HG02981 (cell line): ENCODE measurements at regions not wholly inside any gene's neighbourhood (a gene's known extent, or its start where the extent isn't known, plus 50 kb on each side); places are given as distances from the start of the nearest gene placed in this dataset.
"Not testable (repeated sequence)": the region's sequence is repeated elsewhere in the genome, so short reads cannot be mapped to it uniquely, and the experiment has no call there.

ENCODE experiments used
- ATAC-seq: cut with Tn5 transposase; IDR thresholded peaks from one replicate; pipeline ENCODE4 v1.9.1; 2021; ENCODE audit warnings: mild to moderate bottlenecking, moderate library complexity; ENCODE audit not compliant: unreplicated experiment

DNA sequence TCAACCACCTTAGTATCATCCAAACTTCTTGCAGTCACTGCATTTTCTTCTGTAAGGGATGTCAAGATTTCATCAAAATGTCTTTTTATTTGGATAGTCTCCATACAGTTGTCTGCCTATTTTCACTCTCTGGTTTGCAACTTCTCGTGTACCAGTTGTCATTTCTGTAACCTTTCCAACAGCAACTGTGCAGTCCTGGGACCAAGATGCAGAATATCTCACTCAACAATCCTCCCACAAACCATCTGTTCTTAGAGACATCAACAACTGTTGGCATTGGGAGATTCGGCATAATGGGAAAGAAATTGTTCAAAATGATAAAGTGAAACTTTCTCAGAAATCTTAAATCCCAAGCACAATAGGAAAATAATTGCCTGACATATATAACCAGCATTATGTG is 933.6 kb upstream of the SLC39A10 start:
- no peak for ATAC-seq

DNA sequence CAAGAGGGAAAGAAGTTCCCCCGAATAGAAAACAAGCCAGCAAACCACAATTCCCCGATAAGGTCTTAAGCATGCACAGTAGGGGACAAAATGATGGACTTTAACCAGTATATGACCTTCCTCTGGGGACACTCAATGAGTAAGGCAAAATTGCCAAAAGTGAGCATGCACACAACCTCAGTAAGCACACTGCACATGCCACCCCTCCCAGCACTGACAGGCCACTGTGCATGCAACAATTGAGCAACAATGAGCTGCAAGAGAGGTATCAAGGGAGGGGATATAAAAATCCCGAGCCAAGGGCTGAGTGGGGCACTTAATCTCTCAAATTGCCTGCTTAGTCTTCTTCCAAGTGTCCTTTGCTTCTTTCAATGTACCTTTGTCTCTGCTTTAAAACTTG is 935.8 kb upstream of the SLC39A10 start:
- ATAC-seq, result no peak

DNA sequence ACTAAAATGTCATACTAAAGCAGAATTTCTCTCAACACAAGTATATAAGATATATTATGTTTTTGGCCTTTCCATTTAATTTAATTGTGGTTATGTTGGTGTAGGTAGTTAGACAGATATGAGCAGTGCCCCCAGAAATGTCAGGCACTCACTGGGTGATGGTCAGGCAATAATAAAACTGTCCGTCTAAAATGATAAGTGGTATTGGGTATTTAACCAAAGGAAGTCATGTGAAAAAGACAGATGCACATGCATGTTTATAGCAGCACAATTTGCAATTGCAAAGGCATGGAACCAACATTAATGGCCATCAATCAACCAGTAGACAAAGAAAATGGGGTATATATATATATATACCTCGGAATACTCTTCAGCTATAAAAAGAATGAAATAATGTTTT is 936.6 kb upstream of the SLC39A10 start:
- no peak for ATAC-seq

DNA sequence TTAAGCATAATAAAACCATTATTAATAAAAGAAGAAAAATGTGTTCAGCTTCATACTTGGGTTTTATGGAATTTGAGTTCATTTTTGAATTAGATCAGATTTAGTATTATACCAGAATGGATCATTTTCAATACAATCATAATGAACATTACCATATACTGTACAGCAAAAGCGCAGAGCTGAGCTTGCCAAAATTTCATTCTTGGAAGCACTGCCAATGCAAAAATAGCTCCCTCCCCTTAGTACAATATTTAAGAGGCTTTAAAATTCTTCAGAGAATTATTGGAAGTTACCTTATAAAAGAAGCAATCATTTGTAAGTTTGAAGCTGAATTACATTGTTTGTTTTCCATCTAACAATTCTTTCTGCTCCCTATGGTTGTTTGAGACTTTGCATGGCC is 938.1 kb upstream of the SLC39A10 start:
- no peak for ATAC-seq

DNA sequence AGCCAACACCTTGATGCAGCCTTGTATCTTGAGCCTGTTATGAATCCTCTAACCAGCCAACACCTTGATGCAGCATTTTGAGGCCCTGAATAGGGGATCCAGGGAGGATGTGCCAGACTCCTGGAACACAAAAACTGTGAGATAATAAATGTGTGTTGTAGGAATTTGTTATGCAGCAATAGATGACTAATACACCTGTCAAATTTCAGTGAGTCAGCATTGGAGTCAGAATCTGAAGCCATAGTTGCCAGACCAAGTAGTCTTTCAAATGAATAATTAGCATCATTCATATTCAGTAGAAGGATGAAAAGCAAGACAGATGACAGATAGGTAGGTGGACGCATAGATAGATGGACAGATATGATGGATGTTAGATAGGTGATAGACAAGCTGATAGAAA is 942.5 kb upstream of the SLC39A10 start:
- ATAC-seq, result no peak

DNA sequence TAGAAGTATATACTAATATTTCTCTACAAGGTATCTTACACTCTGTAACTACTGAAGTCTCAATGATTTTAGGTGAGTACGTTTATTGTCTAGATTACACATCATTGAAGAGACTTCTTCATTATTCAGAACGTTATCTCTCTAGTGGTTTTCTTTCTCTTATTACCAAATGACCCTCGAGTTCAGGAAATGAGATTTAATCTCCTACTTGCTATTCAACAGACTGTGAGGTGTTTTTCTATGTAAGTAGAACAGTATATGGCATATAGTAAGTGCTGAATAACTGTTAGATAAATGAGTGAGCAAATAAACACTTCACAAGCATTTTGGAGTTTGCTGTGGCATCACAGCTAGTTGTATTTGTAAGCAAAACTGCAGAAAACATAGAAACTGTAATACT is 947.2 kb upstream of the SLC39A10 start:
- no peak for ATAC-seq

DNA sequence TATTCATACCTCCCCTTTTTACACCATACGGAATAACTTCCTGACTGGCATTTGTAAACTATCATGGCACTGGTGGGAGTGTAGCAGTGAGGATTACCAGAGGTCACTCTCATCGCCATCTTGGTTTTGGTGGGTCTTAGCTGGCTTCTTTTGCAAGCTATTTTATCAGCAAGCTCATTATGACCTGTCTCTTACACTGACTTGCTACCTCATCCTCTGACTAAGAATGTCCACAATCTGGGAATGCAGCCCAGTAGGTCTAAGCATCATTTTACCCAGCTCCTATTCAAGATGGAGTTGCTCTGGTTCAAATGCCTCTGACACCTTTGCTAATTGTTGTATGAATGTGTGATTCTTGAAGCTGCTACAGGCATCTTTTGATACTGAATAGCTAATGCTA is 950.8 kb upstream of the SLC39A10 start:
- no peak for ATAC-seq

DNA sequence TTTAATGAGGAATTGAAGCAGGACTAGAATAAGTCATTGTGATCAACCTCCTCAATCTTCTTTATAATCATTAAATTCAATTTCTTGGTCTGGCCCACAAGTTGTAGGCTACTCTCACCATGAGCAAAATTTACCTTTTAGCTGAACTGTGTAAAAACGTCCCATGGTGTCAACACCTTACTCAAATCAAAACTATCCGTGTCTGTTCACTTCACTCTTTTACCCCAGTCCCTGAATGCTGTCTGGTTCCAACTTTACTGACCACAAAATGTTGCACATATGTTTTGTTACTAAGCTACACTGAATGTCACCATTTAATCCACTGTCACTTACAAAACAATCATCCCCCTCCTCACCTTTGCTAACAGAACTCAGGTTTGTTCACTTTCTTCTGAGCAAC is 951.6 kb upstream of the SLC39A10 start:
- no peak for ATAC-seq

DNA sequence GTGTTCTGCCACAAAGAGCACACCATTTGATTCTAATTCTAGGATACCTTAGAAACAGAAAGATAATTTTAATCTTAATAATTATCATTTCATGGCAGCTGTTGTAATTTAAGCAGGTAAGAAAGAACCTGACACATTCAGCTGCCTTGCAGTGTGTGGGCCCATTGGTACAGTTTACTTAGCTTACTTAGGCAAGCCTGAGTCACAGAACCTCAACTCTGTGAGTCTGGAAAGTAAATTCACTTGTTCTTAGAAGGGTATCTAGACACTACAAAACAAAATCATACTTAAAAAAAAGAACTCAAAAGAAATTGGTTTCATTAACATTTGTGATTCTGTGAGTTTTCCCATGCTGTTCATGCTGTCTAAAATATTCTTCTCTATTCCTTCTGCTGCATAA is 956.3 kb upstream of the SLC39A10 start:
- no peak for ATAC-seq

DNA sequence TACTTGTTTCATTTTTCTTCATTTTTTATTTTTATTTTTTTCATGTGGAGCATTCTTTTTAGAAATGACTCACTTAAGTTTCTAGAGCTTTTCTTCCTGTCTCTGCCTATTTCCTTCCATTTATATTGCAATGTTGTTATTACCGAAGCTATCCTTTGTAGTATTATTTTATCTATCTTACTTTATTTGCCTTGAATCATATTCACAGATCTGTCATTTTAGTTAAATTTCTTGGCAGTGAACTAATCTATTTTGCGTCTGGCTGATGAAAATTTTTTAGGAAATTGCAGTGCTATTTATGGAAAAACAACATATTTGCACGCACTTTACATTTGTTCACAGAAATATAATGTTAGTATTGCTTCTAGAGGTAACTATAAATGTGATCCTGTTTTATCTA is 956.9 kb upstream of the SLC39A10 start:
- ATAC-seq, result no peak

DNA sequence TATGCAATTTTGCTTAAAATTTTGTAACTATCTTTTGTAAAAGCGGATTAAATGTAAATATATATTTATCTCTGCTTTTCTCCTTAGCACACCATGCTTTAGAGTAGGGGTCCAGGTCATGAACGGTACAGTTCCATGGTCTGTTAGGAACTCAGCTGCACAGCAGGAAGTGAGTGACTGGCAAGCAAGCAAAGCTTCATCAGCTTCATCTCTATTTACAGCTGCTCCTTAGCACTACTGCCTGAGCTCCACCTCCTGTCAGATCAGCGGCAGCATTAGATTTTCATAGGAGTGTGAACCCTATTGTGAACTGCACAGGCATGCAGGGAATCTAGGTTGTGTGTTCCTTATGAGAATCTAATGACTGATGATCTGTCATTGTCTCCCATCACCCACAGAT is 959.0 kb upstream of the SLC39A10 start:
- no peak for ATAC-seq

DNA sequence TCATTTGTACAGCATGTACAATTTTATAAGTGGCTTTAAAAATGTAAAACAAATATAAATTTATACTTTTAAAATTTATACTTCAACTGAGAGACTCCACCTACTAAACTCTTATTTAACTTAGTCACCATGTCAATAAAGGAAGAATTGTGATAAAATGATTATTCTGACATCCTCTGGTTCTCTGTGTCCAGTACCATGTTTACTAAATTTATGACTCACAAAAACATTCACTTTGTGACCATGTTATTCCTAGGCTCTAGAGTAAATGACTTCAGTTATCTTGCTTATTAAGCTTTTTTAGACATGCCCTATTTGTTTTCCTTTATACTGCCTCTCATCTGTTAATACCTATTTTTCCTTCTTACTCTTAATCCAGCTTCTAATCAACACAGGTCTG is 959.6 kb upstream of the SLC39A10 start:
- no peak for ATAC-seq

DNA sequence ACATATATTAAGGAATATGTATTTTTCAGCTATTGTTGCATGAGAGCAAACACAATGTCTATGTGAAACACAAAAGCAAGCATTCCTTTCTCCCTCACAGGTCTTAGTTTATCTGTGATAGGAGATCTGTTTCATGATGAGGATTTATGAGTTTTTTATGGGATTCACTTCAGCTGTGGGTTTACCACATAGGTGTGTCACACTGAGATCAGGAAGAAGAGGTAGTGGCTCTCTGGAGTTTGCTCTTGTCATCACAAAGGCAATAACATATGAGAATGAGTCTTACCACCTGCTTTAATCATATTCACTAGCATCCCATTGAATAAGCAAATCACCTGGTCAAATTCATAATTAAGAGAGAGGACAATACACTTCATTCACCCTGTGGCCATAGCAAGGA is 960.3 kb upstream of the SLC39A10 start:
- no peak for ATAC-seq

DNA sequence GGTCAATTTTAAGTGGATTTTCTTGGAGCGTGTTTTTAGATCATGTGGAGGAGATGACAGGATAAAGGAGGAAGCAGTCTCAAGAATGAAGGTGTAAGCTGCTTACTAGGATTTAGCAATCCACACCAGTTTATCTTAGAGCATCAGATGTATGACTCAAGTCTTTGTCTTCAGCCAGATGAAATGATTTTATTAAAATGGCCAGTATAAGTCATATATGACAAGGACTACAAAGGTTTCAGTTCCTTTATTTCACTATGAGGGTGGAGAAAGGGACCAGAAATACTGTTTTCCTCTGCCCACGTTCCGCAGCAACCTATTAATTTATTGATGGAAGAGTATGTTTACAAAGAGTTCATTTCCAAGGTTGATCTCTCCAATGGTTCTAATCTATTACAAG is 970.5 kb upstream of the SLC39A10 start:
- no peak for ATAC-seq

DNA sequence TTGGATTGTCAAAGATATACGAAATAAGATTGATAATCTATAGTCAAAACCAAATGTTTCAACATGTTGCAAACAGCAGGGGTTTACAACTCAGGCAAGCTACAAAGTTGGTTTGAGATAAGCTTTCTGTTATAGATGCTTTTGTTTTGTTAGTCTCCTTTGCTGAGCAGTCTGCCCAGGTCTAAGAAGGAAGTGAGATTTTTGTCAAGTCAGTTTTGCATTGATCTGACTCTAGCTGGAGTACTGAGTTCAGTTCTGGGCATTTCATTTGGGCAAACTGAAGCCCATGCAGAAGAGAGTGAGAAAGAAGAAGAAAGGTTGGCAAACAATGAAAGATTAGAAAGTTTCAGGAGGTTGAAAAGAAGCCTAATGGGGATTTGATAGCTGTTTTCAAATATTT is 983.0 kb upstream of the SLC39A10 start:
- no peak for ATAC-seq

DNA sequence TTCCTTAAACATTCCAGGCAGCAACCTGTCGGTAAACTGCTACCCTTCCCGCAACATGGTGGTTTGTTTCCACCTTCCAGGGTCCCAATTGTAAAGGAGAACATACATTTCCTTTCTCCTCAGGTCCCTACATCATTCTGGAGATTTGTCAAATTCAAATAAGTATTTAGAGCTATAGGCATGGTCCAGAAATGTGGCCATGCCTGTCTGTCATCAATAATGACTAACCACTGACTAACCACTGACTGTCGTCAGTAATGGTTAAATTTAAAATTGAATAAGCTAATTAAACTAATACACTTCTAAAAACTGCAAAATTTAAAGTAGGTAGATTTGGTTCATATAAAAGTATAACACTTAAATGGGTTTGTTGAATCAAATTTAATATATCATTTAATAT is 984.0 kb upstream of the SLC39A10 start:
- no peak for ATAC-seq

DNA sequence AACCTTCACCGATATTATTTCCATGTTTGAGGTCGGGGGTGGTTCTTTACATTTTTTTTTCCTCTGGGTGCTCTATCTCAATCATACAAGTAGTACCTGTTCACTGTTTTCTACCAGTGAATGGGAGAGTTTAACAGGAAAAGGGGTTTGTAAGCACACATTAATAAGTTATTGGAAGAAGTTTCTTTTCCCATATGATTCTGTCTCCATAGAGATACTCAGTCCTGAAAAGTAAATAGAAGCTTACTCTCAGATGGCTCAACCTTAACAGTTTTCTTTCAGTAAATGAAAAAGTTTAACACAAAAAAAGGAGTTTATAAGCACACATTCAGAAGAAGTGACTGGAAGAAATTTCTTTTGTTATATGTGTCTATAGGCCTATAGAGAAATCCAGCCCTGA is 995.6 kb upstream of the SLC39A10 start:
- ATAC-seq, result no peak

DNA sequence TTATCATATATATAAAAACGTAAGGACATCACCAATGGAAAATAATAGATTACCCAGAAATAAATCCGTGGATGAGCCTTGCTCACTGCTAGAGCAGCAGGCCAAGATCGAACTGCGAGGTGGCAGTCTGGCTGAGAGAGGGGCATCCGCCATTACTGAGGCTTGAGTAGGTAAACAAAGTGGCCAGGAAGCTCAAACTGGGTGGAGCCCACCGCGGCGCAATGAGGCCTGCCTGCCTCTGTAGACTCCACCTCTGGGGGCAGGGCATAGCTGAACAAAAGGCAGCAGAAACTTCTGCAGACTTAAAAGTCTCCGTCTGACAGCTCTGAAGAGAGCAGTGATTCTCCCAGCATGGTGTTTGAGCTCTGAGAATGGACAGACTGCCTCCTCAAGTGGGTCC is 1018.0 kb upstream of the SLC39A10 start:
- not testable (repeated sequence) for ATAC-seq

DNA sequence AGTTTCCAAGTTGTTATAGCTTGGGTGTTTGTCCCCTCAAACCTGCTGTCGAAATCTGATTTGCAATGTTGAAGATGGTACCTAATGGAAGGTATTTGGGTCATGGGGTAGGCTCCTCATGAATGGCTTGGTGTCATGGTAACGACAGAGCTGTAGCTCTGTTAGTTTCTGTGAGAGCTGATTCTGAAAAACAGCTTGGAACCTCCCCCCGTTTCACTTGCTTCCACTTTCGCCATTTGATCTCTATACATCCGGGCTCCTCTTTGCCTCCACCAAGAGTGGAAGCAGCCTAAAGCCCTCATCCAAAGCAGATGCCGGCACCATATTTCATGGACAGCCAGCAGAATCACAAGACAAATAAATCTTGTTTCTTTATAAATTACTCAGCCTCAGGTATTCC is 1035.1 kb upstream of the SLC39A10 start:
- ATAC-seq, result no peak

DNA sequence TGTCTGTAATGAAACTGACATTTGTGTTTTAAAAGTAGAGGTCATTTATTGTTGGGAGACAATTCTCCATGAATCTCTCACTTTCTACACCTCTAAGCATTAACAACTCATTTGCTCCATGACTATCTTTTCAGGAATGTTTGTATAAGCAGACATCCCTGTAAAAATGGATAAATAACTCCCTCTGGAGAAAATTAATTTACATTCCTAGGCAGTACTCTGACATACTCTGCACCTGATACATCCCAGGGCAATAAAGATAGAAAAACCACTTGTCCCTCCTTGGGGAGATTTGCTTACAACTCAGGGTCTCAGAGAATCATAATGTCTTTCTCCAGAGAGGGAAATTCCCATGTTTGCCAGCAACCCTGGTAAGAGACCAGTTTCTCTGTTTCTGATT is 1037.7 kb upstream of the SLC39A10 start:
- ATAC-seq, result no peak

DNA sequence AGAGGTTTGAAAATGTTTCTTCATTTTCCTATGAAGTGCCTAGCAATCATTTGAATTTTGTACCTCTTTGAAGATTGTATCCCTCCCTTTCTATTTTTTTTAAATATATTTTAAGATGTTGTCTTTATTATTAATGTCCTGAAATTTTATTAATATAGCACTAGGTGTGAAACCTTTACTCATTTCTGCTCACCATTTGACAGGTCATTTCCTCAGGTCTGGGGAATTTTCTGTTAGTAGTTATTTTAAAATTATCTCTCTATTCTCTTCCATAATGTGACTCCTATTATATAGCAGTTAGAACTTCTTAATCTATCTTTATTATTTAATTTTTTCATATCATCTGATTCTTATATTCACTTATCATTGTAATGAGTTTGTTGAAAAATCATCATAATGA is 1038.6 kb upstream of the SLC39A10 start:
- ATAC-seq, result no peak

DNA sequence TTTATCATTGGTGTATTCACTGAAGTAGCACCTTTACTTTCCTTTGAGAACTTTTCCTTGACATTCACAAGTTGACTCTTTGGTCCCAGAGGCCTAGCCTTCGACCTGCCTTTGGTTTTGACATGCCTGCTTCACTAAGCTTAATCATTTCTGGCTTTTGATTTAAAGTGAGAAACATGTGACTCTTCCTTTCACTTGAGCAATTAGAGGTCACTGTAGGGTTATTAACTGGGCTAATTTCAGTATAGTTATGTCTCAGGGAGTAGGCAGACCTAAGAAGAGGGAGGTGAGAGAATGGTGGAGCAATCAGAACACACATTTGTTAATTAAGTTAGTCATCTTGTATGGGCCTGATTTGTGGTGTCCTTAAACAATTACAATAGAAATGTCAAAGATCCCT is 1040.7 kb upstream of the SLC39A10 start:
- ATAC-seq, result peak; percentile 91

DNA sequence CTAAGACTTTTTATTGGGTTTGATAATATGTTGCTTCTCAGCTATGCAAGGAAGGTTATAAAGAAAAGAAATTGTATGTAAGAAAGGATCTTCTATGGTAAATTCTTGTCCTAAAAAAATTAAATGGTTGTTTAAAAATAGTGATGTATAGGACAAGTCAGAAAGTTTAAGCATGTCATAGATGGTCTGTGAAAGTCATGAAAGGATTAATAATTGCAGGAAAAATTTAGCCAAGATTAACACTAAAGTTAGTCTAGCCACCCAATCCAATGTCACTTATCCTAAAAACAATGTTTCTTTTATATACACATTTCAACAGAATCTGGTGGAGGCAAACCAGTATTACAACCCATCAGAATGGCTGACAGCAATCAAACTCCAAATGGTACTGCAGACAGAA is 1046.7 kb upstream of the SLC39A10 start:
- no peak for ATAC-seq

DNA sequence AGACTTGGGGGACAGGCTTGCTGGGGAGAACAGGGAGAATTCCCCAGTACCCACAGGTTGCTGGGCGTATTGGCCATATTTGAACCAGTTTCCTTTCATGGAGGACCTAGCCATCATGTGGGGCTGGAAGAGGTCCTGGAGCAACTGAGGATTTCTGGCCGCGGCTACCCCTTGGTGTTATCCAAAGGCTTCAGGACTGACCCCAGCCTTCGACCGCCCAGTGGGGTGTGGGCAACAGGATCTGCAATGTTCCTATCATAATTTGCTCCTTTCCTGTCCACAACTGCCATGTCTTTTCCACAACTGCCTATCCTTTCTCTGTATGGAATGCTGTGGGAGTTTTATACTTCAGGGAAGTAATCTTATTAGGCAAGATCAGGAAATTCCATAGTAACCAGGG is 1053.6 kb upstream of the SLC39A10 start:
- ATAC-seq, result no peak
